Fibroblast of lung (primary cell): ENCODE measurements at regions not wholly inside any gene's neighbourhood (a gene's known extent, or its start where the extent isn't known, plus 50 kb on each side); places are given as distances from the start of the nearest gene placed in this dataset.

Experiments
- DNase-seq, 2 donors: peaks; one replicate each; pipeline versions ENCODE4 v3.0.0 to v3.0.0-alpha.2; 2010; ENCODE audit warnings: low read depth in 2 of 2
- H2AFZ ChIP-seq: 2 replicates; pipeline ENCODE4 v1.5.1; 2012; ENCODE audit warnings: low read length, control low read depth, inconsistent platforms
- H3K27ac ChIP-seq: 2 replicates; pipeline ENCODE4 v1.5.1; 2011; ENCODE audit warnings: low read length, control low read depth; ENCODE audit not compliant: insufficient read depth
- H3K27me3 ChIP-seq: 2 replicates; pipeline ENCODE4 v1.5.1; 2011; ENCODE audit warnings: mild to moderate bottlenecking, low read length; ENCODE audit not compliant: control insufficient read depth, insufficient read depth
- H3K36me3 ChIP-seq: 2 replicates; pipeline ENCODE4 v1.5.1; 2011; ENCODE audit warnings: low read length; ENCODE audit not compliant: control insufficient read depth, insufficient read depth
- H3K4me1 ChIP-seq: 2 replicates; pipeline ENCODE4 v1.5.1; 2011; ENCODE audit warnings: low read length; ENCODE audit not compliant: control insufficient read depth, insufficient read depth; ENCODE audit errors: extremely low read depth
- H3K4me2 ChIP-seq: 2 replicates; pipeline ENCODE4 v1.5.1; 2011; ENCODE audit warnings: low read length, control low read depth; ENCODE audit not compliant: insufficient read depth; ENCODE audit errors: extremely low read depth
- H3K4me3 ChIP-seq, 4 experiments: fragments of 200-600 bp in 1 of 4; sonication (generic) in 1 of 4; replicated peaks in 1 of 4; 2 replicates each; pipeline ENCODE4 v1.5.1; 2011 to 2016; ENCODE audit warnings: low read length in 4 of 4, low read depth in 3 of 4, mild to moderate bottlenecking in 3 of 4, control low read depth in 2 of 4, inconsistent platforms in 1 of 4, mixed read lengths in 1 of 4; ENCODE audit not compliant: insufficient read depth in 1 of 4; ENCODE audit errors: control extremely low read depth in 1 of 4
- H3K79me2 ChIP-seq: 2 replicates; pipeline ENCODE4 v1.5.1; 2012; ENCODE audit warnings: mild to moderate bottlenecking, low read length, inconsistent platforms; ENCODE audit not compliant: control insufficient read depth, insufficient read depth
- H3K9ac ChIP-seq: 2 replicates; pipeline ENCODE4 v1.5.1; 2011; ENCODE audit warnings: mild to moderate bottlenecking, low read length, control low read depth; ENCODE audit not compliant: insufficient read depth
- H3K9me3 ChIP-seq: 2 replicates; pipeline ENCODE4 v1.5.1; 2012; ENCODE audit warnings: low read depth, low read length; ENCODE audit not compliant: control insufficient read depth, insufficient read depth
- H4K20me1 ChIP-seq: 2 replicates; pipeline ENCODE4 v1.5.1; 2011; ENCODE audit warnings: low read length; ENCODE audit not compliant: control insufficient read depth, insufficient read depth; ENCODE audit errors: extremely low read depth
- EZH2 ChIP-seq: IDR thresholded peaks from 2 replicates; pipeline ENCODE4 v1.5.1; 2012; ENCODE audit warnings: low read length, control low read depth, mild to moderate bottlenecking; ENCODE audit errors: missing control alignments
- TF ChIP-seq, protein P1 (sequence below), 2 donors: IDR thresholded peaks in 1 of 2; conservative IDR thresholded peaks in 1 of 2; 1 replicate in 1 of 2; 2 replicates in 1 of 2; pipeline ENCODE4 v1.5.1; 2011 to 2012; ENCODE audit warnings: low read length in 2 of 2, control low read depth in 1 of 2, inconsistent platforms in 1 of 2, low read depth in 1 of 2, mild to moderate bottlenecking in 1 of 2

DNA sequence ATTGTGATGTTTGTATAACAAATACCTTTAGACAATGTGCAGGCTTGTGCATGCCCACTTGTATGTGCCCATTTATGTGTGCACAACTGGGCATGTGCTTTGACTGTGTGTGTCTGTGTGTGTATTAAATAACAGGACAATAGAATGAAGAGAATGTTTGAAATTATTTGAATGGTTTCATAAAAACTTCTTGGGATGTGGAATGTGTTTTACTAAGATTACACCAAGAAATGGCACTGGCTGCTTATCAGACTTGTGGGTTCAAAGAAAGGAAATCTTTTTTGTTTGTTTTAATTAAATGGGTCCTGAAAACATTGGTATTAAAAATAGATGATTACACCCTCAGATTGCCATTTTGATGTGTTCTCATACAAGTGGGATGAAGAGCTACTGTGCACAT, 191.6 kb upstream of the CCN2 start:
- Histone ChIP-seq H3K27ac (no peak overlapping the region), H3K27me3 (no peaks in the 10 kb centered on the region), H3K4me2 (no peak overlapping the region), H3K4me3 (no peak overlapping the region), H3K4me1 (peaks cover 8% of the 10 kb centered on the region), H3K36me3 (no peaks in the 10 kb centered on the region), H4K20me1 (no peaks in the 10 kb centered on the region), H3K9me3 (no peaks in the 10 kb centered on the region), H2AFZ (no peak overlapping the region), H3K9ac (no peak overlapping the region), H3K79me2 (no peaks in the 10 kb centered on the region)
- DNase-seq: peak in 1 of 2 donors; percentile 65
- no peak for TF ChIP-seq EZH2
- TF ChIP-seq, protein P1, sequence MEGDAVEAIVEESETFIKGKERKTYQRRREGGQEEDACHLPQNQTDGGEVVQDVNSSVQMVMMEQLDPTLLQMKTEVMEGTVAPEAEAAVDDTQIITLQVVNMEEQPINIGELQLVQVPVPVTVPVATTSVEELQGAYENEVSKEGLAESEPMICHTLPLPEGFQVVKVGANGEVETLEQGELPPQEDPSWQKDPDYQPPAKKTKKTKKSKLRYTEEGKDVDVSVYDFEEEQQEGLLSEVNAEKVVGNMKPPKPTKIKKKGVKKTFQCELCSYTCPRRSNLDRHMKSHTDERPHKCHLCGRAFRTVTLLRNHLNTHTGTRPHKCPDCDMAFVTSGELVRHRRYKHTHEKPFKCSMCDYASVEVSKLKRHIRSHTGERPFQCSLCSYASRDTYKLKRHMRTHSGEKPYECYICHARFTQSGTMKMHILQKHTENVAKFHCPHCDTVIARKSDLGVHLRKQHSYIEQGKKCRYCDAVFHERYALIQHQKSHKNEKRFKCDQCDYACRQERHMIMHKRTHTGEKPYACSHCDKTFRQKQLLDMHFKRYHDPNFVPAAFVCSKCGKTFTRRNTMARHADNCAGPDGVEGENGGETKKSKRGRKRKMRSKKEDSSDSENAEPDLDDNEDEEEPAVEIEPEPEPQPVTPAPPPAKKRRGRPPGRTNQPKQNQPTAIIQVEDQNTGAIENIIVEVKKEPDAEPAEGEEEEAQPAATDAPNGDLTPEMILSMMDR (conservative IDR thresholded peaks at IDR 0.05 in 1 of 2, IDR thresholded peaks at IDR 0.05 in 1 of 2; ENCODE audit: low read depth in 1 of 2, low read length in 2 of 2): no peak

DNA sequence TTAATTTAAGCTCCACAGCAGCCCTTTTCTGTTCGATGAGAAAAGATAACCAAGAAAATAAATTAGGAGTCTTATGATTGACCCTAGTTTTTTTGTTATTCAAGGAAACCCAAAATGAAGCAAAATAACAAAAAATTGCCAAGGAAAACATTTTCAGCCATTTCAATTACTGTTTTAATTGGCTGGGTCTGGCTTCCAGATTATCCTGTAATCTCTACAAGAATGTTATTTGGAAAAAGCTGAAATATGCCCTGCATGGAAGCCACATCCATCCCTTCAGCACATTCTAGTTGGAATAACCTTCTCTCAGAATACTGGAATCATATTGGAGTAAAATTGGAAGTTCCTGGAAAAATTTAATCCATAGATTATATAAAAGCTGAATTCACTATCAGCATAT, 191.1 kb upstream of the CCN2 start:
- H2AFZ ChIP-seq: no peak overlapping the region
- TF ChIP-seq, protein P1 (conservative IDR thresholded peaks at IDR 0.05 in 1 of 2, IDR thresholded peaks at IDR 0.05 in 1 of 2; ENCODE audit: low read depth in 1 of 2, low read length in 2 of 2): no peak
- peaks cover 4% of the 10 kb centered on the region for H3K4me1 ChIP-seq
- H3K79me2 ChIP-seq: no peaks in the 10 kb centered on the region
- H3K4me3 ChIP-seq: no peak overlapping the region
- H3K36me3 ChIP-seq: no peaks in the 10 kb centered on the region
- H3K4me2 ChIP-seq: no peak overlapping the region
- DNase-seq: peak in 1 of 2 donors; percentile 32
- no peaks in the 10 kb centered on the region for H4K20me1 ChIP-seq
- no peak overlapping the region for H3K9ac ChIP-seq
- H3K27me3 ChIP-seq: no peaks in the 10 kb centered on the region
- no peak overlapping the region for H3K27ac ChIP-seq
- no peaks in the 10 kb centered on the region for H3K9me3 ChIP-seq

DNA sequence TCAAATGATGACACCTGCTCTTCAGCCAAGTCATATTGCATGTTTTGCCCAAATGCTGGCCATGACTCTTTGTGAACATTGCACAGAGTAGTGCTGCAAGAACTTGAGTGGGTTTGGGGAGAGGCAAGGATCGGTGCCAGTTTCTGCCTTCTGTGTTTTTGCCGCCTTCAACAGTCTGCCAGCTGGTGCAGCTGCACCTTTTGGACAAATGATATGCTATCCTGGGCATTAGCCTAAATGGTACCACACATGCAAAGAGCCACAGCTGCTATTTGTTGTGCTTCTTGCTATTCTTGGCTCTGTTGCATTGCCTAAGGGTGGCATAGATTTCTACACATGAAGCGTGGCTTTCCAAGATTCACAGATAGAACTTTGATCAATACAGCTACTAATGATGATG, 189.0 kb upstream of the CCN2 start:
- no peak for DNase-seq
- Histone ChIP-seq H3K27ac (no peak overlapping the region), H3K9ac (no peak overlapping the region), H4K20me1 (no peaks in the 10 kb centered on the region), H3K4me3 (no peak overlapping the region), H3K79me2 (no peaks in the 10 kb centered on the region), H3K36me3 (no peaks in the 10 kb centered on the region), H3K4me1 (no peaks in the 10 kb centered on the region), H2AFZ (no peak overlapping the region), H3K9me3 (no peaks in the 10 kb centered on the region), H3K27me3 (no peaks in the 10 kb centered on the region), H3K4me2 (no peak overlapping the region)
- TF ChIP-seq, protein P1 (conservative IDR thresholded peaks at IDR 0.05 in 1 of 2, IDR thresholded peaks at IDR 0.05 in 1 of 2; ENCODE audit: low read depth in 1 of 2, low read length in 2 of 2): no peak
- TF ChIP-seq EZH2: no peak
